GM12864 (cell line): ENCODE measurements at regions not wholly inside any gene's neighbourhood (a gene's known extent, or its start where the extent isn't known, plus 50 kb on each side); places are given as distances from the start of the nearest gene placed in this dataset.

ENCODE experiments used
- DNase-seq: peaks from one replicate; pipeline ENCODE4 v3.0.0-alpha.2; 2011; ENCODE audit warnings: low read depth
- H3K4me3 ChIP-seq: 2 replicates; pipeline ENCODE4 v1.5.1; 2011; ENCODE audit warnings: mild to moderate bottlenecking, low read depth, low read length, control low read depth
- TF ChIP-seq, protein P1 (sequence below): IDR thresholded peaks from 2 replicates; pipeline ENCODE4 v1.5.1; 2011; ENCODE audit warnings: low read depth, mild to moderate bottlenecking, moderate library complexity, low read length, control low read depth, inconsistent platforms; ENCODE audit errors: missing control alignments

GRCh38 chr3:64456674-64457073 lies 231.1 kb downstream of the ADAMTS9 start:
- DNase-seq: no peak
- no peak overlapping the region for H3K4me3 ChIP-seq
- TF ChIP-seq, protein P1, sequence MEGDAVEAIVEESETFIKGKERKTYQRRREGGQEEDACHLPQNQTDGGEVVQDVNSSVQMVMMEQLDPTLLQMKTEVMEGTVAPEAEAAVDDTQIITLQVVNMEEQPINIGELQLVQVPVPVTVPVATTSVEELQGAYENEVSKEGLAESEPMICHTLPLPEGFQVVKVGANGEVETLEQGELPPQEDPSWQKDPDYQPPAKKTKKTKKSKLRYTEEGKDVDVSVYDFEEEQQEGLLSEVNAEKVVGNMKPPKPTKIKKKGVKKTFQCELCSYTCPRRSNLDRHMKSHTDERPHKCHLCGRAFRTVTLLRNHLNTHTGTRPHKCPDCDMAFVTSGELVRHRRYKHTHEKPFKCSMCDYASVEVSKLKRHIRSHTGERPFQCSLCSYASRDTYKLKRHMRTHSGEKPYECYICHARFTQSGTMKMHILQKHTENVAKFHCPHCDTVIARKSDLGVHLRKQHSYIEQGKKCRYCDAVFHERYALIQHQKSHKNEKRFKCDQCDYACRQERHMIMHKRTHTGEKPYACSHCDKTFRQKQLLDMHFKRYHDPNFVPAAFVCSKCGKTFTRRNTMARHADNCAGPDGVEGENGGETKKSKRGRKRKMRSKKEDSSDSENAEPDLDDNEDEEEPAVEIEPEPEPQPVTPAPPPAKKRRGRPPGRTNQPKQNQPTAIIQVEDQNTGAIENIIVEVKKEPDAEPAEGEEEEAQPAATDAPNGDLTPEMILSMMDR: no peak

- TF ChIP-seq, protein P1: no peak
- no peak overlapping the region for H3K4me3 ChIP-seq
Measured at GRCh38 chr3:64455351-64455750, 230.1 kb upstream of the PRICKLE2 start.

DNA sequence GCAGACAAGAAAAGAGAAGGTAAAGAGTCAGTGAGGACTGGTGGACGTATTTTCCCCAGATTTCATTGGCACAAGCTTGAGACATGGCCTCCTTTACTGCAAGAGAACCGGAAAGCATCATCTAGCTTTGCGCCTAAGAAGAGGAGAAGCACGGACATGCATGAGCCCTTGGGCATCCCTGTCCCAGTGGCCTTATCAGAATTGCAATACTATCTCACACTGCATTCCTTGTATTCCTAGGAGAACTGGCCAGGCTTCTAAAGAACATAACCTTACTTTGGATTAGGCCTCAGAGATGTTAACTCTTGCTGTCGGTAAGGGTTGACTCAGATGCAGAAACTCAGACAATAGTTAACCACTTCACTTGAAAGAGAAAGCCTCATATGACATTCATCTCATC lies 229.5 kb upstream of the PRICKLE2 start:
- DNase-seq: no peak
- TF ChIP-seq, protein P1: no peak
- no peak overlapping the region for H3K4me3 ChIP-seq

More at GRCh38 chr3:64455351-64455750, 230.1 kb upstream of the PRICKLE2 start:
- DNase-seq: no peak

GRCh38 chr3:64454179-64454578 lies 228.9 kb upstream of the PRICKLE2 start:
- TF ChIP-seq, protein P1: no peak
- DNase-seq: no peak
- H3K4me3 ChIP-seq: no peak overlapping the region

GRCh38 chr3:64451283-64452012 lies 226.2 kb upstream of the PRICKLE2 start:
- TF ChIP-seq, protein P1: no peak
- no peak overlapping the region for H3K4me3 ChIP-seq
- no peak for DNase-seq

DNA sequence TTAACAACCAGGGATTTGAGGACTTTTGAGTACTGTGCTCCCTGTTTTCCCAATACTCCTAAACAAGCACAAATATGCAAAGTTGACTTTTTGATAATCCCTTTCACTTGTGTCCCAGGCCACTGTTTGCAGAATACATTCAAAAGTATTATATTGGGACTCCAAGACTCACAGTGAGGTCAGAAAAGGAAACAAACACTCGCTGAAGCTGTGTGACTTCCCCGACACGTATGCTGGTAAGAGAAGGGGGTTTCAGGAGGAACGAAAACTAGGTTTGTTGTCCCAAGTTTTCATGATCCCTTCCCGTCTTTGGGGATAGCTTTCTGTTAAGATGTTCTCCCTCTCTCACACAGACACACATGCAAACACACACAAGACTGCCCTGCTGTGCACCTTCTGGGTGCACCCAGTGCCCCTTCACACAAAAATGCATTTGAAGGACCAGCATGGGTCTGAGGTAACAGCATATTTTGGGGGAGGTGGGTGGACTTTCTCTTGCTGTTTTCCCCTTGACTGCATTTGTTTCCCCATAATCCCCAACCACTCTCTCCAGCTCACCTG lies 225.2 kb upstream of the PRICKLE2 start:
- TF ChIP-seq, protein P1: no peak
- no peak for DNase-seq
- no peak overlapping the region for H3K4me3 ChIP-seq

DNA sequence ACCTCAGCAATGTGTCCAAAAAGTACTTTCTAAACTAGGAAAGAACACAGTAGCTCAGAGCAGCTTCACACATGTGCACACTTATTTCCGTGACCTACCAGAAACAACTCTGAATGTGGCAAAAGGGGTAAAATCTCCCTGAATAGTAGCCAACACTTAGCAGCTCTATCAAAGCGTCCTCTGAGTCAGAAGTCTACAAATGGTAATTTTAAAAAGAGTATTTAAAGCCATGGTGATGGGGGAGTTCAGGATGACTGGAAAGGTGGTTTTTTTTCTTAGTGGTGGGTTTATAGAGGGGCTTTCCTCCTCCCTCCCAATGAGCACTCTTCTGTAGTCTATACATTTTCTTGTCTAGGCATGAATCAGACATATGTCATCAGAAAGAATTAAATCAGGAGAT lies 223.8 kb upstream of the PRICKLE2 start:
- H3K4me3 ChIP-seq: no peak overlapping the region
- TF ChIP-seq, protein P1: no peak

More for the DNA sequence above, 223.8 kb upstream of the PRICKLE2 start:
- peak; percentile 5 for DNase-seq
